SK-N-SH treated with all-trans-retinoic acid at 6 μM for 48 hours (cell line): ENCODE measurements at regions not wholly inside any gene's neighbourhood (a gene's known extent, or its start where the extent isn't known, plus 50 kb on each side); places are given as distances from the start of the nearest gene placed in this dataset.

Source experiments
- ATAC-seq: fragments of 200-7000 bp; cut with Tn5 transposase; 3 replicates; pipeline ENCODE4 v1.9.1; 2020; ENCODE audit warnings: mild to moderate bottlenecking, moderate library complexity
- ARNTL ChIP-seq: fragments of 450-650 bp; formaldehyde crosslinking; IDR thresholded peaks from 2 replicates; pipeline ENCODE4 v1.5.0; 2020; ENCODE audit warnings: low read depth, mild to moderate bottlenecking, moderate library complexity, borderline replicate concordance
- BACH2 ChIP-seq: fragments of 250-450 bp; sonication (Bioruptor Pico); IDR thresholded peaks from 2 replicates; pipeline ENCODE4 v1.9.0; 2021; ENCODE audit warnings: mild to moderate bottlenecking, borderline replicate concordance
- CSDC2 ChIP-seq: fragments of 250-450 bp; sonication (Bioruptor Pico); IDR thresholded peaks from 2 replicates; pipeline ENCODE4 v1.5.0; 2020; ENCODE audit warnings: mild to moderate bottlenecking, moderate library complexity
- CSRNP3 ChIP-seq: fragments of 250-450 bp; sonication (Bioruptor Pico); IDR thresholded peaks from 2 replicates; pipeline ENCODE4 v1.5.1; 2021; ENCODE audit warnings: mild to moderate bottlenecking, moderate library complexity
- ESRRG ChIP-seq: fragments of 250-450 bp; sonication (Bioruptor Pico); IDR thresholded peaks from 2 replicates; pipeline ENCODE4 v1.6.1; 2021; ENCODE audit warnings: mild to moderate bottlenecking
- GLIS3 ChIP-seq: fragments of 250-450 bp; sonication (Bioruptor Pico); IDR thresholded peaks from 2 replicates; pipeline ENCODE4 v1.5.0; 2020; ENCODE audit warnings: mild to moderate bottlenecking, moderate library complexity
- ISL1 ChIP-seq: fragments of 250-450 bp; sonication (Bioruptor Pico); IDR thresholded peaks from 2 replicates; pipeline ENCODE4 v2.1.2; 2022; ENCODE audit warnings: mild to moderate bottlenecking, moderate library complexity
- OSR1 ChIP-seq: fragments of 250-450 bp; sonication (Bioruptor Pico); IDR thresholded peaks from 2 replicates; pipeline ENCODE4 v1.8.0; 2022; ENCODE audit warnings: moderate library complexity, mild to moderate bottlenecking, inconsistent platforms
- PATZ1 ChIP-seq: fragments of 250-450 bp; sonication (Bioruptor Pico); IDR thresholded peaks from 2 replicates; pipeline ENCODE4 v1.8.0; 2020; ENCODE audit warnings: mild to moderate bottlenecking, moderate library complexity, borderline replicate concordance
- POU6F1 ChIP-seq: fragments of 250-450 bp; sonication (Bioruptor Pico); IDR thresholded peaks from 2 replicates; pipeline ENCODE4 v1.8.0; 2021; ENCODE audit warnings: low read depth, mild to moderate bottlenecking, moderate library complexity, borderline replicate concordance
- PPARA ChIP-seq: fragments of 250-450 bp; sonication (Bioruptor Pico); IDR thresholded peaks from 2 replicates; pipeline ENCODE4 v1.5.0; 2020; ENCODE audit warnings: mild to moderate bottlenecking, borderline replicate concordance
- RARB ChIP-seq: fragments of 250-450 bp; sonication (Bioruptor Pico); IDR thresholded peaks from 2 replicates; pipeline ENCODE4 v1.8.0; 2021; ENCODE audit warnings: mild to moderate bottlenecking, moderate library complexity
- SNAI2 ChIP-seq: fragments of 250-450 bp; sonication (Bioruptor Pico); IDR thresholded peaks from 2 replicates; pipeline ENCODE4 v1.5.0; 2020; ENCODE audit warnings: mild to moderate bottlenecking, moderate library complexity
- TCF4 ChIP-seq: fragments of 250-450 bp; sonication (Bioruptor Pico); IDR thresholded peaks from 2 replicates; pipeline ENCODE4 v1.8.0; 2021; ENCODE audit warnings: mild to moderate bottlenecking, moderate library complexity, borderline replicate concordance
- TOX ChIP-seq: fragments of 250-450 bp; sonication (Bioruptor Pico); IDR thresholded peaks from 2 replicates; pipeline ENCODE4 v1.8.0; 2021; ENCODE audit warnings: mild to moderate bottlenecking, moderate library complexity, borderline replicate concordance
- TSHZ2 ChIP-seq: fragments of 250-450 bp; sonication (Bioruptor Pico); IDR thresholded peaks from 2 replicates; pipeline ENCODE4 v1.5.0; 2020; ENCODE audit warnings: mild to moderate bottlenecking, moderate library complexity
- ZFP3 ChIP-seq: fragments of 250-450 bp; sonication (Bioruptor Pico); IDR thresholded peaks from 2 replicates; pipeline ENCODE4 v1.5.0; 2020; ENCODE audit warnings: mild to moderate bottlenecking, moderate library complexity
- ZFP30 ChIP-seq: fragments of 450-650 bp; formaldehyde crosslinking; IDR thresholded peaks from 2 replicates; pipeline ENCODE4 v1.5.0; 2022; ENCODE audit warnings: mild to moderate bottlenecking, moderate library complexity
- ZNF70 ChIP-seq: fragments of 450-650 bp; formaldehyde crosslinking; IDR thresholded peaks from 2 replicates; pipeline ENCODE4 v1.5.0; 2020; ENCODE audit warnings: mild to moderate bottlenecking, moderate library complexity

- ATAC-seq, result no peak
- TF ChIP-seq TCF4 (CRISPR knock-in tag), result no peak
- no peak for TF ChIP-seq TOX (CRISPR knock-in tag)
- no peak for TF ChIP-seq RARB (CRISPR knock-in tag)
- no peak for TF ChIP-seq ZFP30
- TF ChIP-seq GLIS3 (CRISPR knock-in tag), result no peak
- TF ChIP-seq ISL1, result no peak
- TF ChIP-seq OSR1 (CRISPR knock-in tag), result no peak
- no peak for TF ChIP-seq ZNF70 (CRISPR knock-in tag)
- TF ChIP-seq CSDC2, result no peak
- TF ChIP-seq SNAI2 (CRISPR knock-in tag), result no peak
- TF ChIP-seq BACH2 (CRISPR knock-in tag), result no peak
- TF ChIP-seq ESRRG (CRISPR knock-in tag), result no peak
These were observed 114.7 kb upstream of the TLE3 start for GRCh38 chr15:70212286-70212962.

GRCh38 chr15:70210528-70210927 is 112.8 kb upstream of the TLE3 start:
- ATAC-seq, result no peak
- TF ChIP-seq ESRRG (CRISPR knock-in tag) (no peak), CSRNP3 (CRISPR knock-in tag) (no peak), GLIS3 (CRISPR knock-in tag) (no peak), POU6F1 (CRISPR knock-in tag) (no peak), RARB (CRISPR knock-in tag) (no peak), PPARA (no peak), OSR1 (CRISPR knock-in tag) (no peak), BACH2 (CRISPR knock-in tag) (no peak), TCF4 (CRISPR knock-in tag) (no peak), PATZ1 (CRISPR knock-in tag) (no peak)

GRCh38 chr15:70210076-70210475 is 112.4 kb upstream of the TLE3 start:
- no peak for TF ChIP-seq CSRNP3 (CRISPR knock-in tag)
- no peak for TF ChIP-seq TOX (CRISPR knock-in tag)
- TF ChIP-seq ESRRG (CRISPR knock-in tag), result no peak
- no peak for TF ChIP-seq PPARA
- TF ChIP-seq ISL1, result no peak
- no peak for TF ChIP-seq GLIS3 (CRISPR knock-in tag)
- no peak for TF ChIP-seq SNAI2 (CRISPR knock-in tag)
- no peak for TF ChIP-seq BACH2 (CRISPR knock-in tag)
- no peak for TF ChIP-seq TSHZ2 (CRISPR knock-in tag)
- TF ChIP-seq ZFP30, result no peak
- no peak for TF ChIP-seq ZFP3 (CRISPR knock-in tag)
- TF ChIP-seq ARNTL (CRISPR knock-in tag), result no peak
- TF ChIP-seq POU6F1 (CRISPR knock-in tag), result no peak
- no peak for TF ChIP-seq TCF4 (CRISPR knock-in tag)
- no peak for TF ChIP-seq OSR1 (CRISPR knock-in tag)
- no peak for TF ChIP-seq CSDC2
- TF ChIP-seq PATZ1 (CRISPR knock-in tag), result no peak
- TF ChIP-seq, all 23 proteins: peak for 0

More at GRCh38 chr15:70210076-70210475, 112.4 kb upstream of the TLE3 start:
- ATAC-seq, result no peak
